ENCODE measurements at regions not wholly inside any gene's neighbourhood (a gene's known extent, or its start where the extent isn't known, plus 50 kb on each side); places are given as distances from the start of the nearest gene placed in this dataset.

GRCh38 chr20:40188319-40188718, 500.7 kb downstream of the MAFB start:
- no peak for DNase-seq (ENCODE audit: low read depth in 1 of 2, low spot score in 2 of 2)
- H4K91ac ChIP-seq (replicated peaks; ENCODE audit: insufficient read length, low read length), result no peak overlapping the region
- H3K27me3 ChIP-seq (replicated peaks in 1 of 4; ENCODE audit: control insufficient read depth in 3 of 4, extremely low read depth in 1 of 4, insufficient read depth in 3 of 4, low read length in 3 of 4), result no peaks in the 10 kb centered on the region
- H2BK12ac ChIP-seq (ENCODE audit: low read depth, low read length), result no peak overlapping the region
- H4K5ac ChIP-seq (ENCODE audit: insufficient read length, low read depth, low read length), result no peak overlapping the region
- CTCF ChIA-PET (ENCODE audit: partially characterized antibody), result interaction anchor here (0.6 kb wide), 1 partner anchor 311 kb away, joined by 3 read pairs; no protein-coding TSS in a partner anchor
- H3K9ac ChIP-seq (replicated peaks in 1 of 4; ENCODE audit: extremely low read depth in 1 of 4, low read depth in 3 of 4, low read length in 3 of 4), result no peak overlapping the region
- H3K79me1 ChIP-seq (ENCODE audit: low read depth, low read length), result no peaks in the 10 kb centered on the region
- H3K23ac ChIP-seq (ENCODE audit: insufficient read length), result no peak overlapping the region
- H3K27ac ChIP-seq (ENCODE audit: low read depth, low read length), result no peak overlapping the region
- TF ChIP-seq ASH2L (IDR thresholded peaks at IDR 0.05; ENCODE audit: low read length) (no peak), NANOG (IDR thresholded peaks at IDR 0.05; ENCODE audit: insufficient read depth, low read depth, low read length, poor library complexity, severe bottlenecking) (no peak), SAP30 (IDR thresholded peaks at IDR 0.05; ENCODE audit: insufficient read depth, insufficient replicate concordance, low read length) (no peak), KDM1A (IDR thresholded peaks at IDR 0.05; ENCODE audit: borderline replicate concordance, low read length) (no peak), SIRT6 (IDR thresholded peaks at IDR 0.05; ENCODE audit: low read length) (no peak), KDM4A (IDR thresholded peaks at IDR 0.05; ENCODE audit: low read depth, low read length, severe bottlenecking) (no peak), RBBP5 (IDR thresholded peaks at IDR 0.05; ENCODE audit: borderline replicate concordance, low read depth, low read length) (no peak), POU5F1 (IDR thresholded peaks at IDR 0.05; ENCODE audit: low read depth, low read length) (no peak), EZH2 (IDR thresholded peaks at IDR 0.05; ENCODE audit: low read depth, low read length, severe bottlenecking) (no peak)
- no peak overlapping the region for H2BK20ac ChIP-seq (ENCODE audit: low read length)
- no peaks in the 10 kb centered on the region for H3K36me3 ChIP-seq (ENCODE audit: control insufficient read depth in 2 of 4, insufficient read depth in 4 of 4, low read length in 3 of 4)
- no peak overlapping the region for H2BK120ac ChIP-seq (replicated peaks; ENCODE audit: low read depth, low read length)
- H4K20me1 ChIP-seq (replicated peaks in 1 of 2; ENCODE audit: control insufficient read depth in 1 of 2, insufficient read depth in 2 of 2, low read length in 2 of 2), result no peaks in the 10 kb centered on the region
- H3K4ac ChIP-seq (replicated peaks; ENCODE audit: insufficient read length, low read depth, low read length), result no peak overlapping the region
- H3K4me2 ChIP-seq (ENCODE audit: insufficient read depth in 1 of 2, low read depth in 2 of 2, low read length in 2 of 2), result no peak overlapping the region
- no peak overlapping the region for H3K56ac ChIP-seq (replicated peaks; ENCODE audit: insufficient read length, low read depth, low read length)
- H2AK5ac ChIP-seq (ENCODE audit: low read depth, low read length), result no peak overlapping the region
- no peak overlapping the region for H2BK15ac ChIP-seq (ENCODE audit: low read length)
- POLR2A ChIA-PET (ENCODE audit: partially characterized antibody), result no interaction called here
- H3K18ac ChIP-seq (ENCODE audit: extremely low read depth, low read length), result no peak overlapping the region
- FAIRE-seq, result no peak
- no peak overlapping the region for H3K14ac ChIP-seq (ENCODE audit: insufficient read length)
- no peaks in the 10 kb centered on the region for H3K79me2 ChIP-seq (ENCODE audit: control insufficient read depth in 1 of 2, insufficient read depth in 2 of 2, low read length in 2 of 2)
- no peaks in the 10 kb centered on the region for H3K9me3 ChIP-seq (ENCODE audit: insufficient read depth in 2 of 2, low read depth in 1 of 2, low read length in 1 of 2)
- H3K4me1 ChIP-seq (replicated peaks in 1 of 4; ENCODE audit: control insufficient read depth in 3 of 4, insufficient read depth in 4 of 4, low read length in 3 of 4), result no peaks in the 10 kb centered on the region
- no peak overlapping the region for H3K4me3 ChIP-seq (ENCODE audit: extremely low read depth in 1 of 4, insufficient read depth in 2 of 4, low read depth in 3 of 4, low read length in 4 of 4)
- no peak overlapping the region for H2BK5ac ChIP-seq (ENCODE audit: low read depth, low read length)
- H3K23me2 ChIP-seq (ENCODE audit: low read depth, low read length), result no peaks in the 10 kb centered on the region
- no peak overlapping the region for H4K8ac ChIP-seq (ENCODE audit: extremely low read depth, insufficient read depth, low read length)
- 71% methylated on average over 2 of the region's 2 CpGs; no CpG with 5 or more reads in 1 of the 2 experiments for WGBS, 2 experiments (ENCODE audit: extremely low coverage in 1 of 2, insufficient coverage in 1 of 2, insufficient read length in 1 of 2, insufficient replicate concordance in 2 of 2, low coverage in 1 of 2, low lambda C conversion rate in 2 of 2, missing lambda C conversion rate in 1 of 2)
- no peak overlapping the region for H2AFZ ChIP-seq (ENCODE audit: low read length)
